HTR-8/SVneo (cell line): ENCODE measurements at regions not wholly inside any gene's neighbourhood (a gene's known extent, or its start where the extent isn't known, plus 50 kb on each side); places are given as distances from the start of the nearest gene placed in this dataset.
A peak's percentile ranks its signal among the peaks of the same experiment; 100 is the strongest.

Experiments
- DNase-seq: peaks from one replicate; pipeline ENCODE4 v3.0.0; 2011; ENCODE audit warnings: low spot score, mixed read lengths; ENCODE audit not compliant: insufficient read length
- FAIRE-seq: peaks from 2 replicates; lab custom pipeline; 2011; peaks lifted over from hg19 to GRCh38; lab: Jason Lieb, UNC

DNA sequence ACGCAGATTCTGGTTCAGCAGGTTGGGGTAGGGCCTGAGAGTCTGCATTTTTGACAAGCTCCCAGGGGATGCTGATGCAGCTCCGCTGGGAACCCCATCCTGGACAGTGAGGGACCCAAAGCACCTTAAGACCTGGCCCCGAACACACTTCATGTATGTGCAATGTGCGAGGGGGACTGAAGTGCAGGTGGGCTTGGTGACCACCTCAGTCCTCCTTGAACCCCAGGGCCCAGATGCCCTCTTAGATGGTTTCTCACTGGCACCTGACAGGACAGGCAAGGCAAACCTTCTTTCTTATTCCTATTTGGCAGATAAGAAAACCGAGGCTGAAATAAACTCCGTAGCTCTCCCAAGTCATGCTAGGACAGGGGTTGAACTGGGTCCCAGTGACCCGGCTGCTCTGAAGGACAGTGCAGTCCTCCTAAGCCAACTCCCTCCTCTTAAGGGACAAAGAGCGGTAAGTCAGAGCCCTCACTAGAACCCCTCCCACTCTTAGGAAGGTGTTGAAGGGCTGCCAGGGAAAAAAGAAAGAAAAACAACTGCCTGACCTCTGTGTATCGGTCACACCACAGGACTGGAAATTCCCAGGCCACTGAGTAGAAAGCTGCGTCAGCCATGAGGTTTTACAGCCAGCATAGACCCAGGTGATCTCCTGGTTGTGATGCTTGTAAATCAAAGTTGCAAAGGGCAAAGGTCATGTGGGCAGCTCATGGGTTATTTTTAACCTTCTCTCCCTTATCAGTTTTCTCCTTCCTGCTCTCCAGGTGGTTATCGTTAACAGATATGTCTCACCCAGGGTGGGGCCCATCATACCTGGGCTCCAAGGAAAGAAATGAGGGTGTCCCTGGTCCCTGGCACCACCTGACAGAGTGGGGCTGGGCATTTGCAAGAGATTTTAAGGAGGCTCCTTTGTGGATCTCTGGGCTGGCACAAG lies 90.9 kb upstream of the SMNDC1 start:
- FAIRE-seq (no peak), DNase-seq (peak; percentile 54)

DNA sequence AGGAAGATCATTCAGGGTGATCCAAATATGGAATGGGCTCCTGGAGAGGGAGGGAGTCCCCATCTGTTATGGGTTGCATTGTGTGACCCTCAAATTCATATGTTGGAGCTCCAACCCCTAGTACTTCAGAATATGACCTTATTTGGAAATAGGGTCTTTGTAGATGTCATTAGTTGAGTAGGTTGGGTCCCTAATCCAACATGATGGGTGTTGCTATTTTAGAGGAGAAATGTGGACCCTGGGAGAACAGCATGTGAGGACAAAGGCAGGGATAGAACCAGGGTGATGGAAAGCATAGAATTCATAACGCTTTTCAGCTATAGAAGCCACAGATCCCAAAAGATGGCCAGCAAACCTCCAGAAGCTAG lies 91.5 kb upstream of the SMNDC1 start:
- no peak for DNase-seq
- FAIRE-seq: no peak

DNA sequence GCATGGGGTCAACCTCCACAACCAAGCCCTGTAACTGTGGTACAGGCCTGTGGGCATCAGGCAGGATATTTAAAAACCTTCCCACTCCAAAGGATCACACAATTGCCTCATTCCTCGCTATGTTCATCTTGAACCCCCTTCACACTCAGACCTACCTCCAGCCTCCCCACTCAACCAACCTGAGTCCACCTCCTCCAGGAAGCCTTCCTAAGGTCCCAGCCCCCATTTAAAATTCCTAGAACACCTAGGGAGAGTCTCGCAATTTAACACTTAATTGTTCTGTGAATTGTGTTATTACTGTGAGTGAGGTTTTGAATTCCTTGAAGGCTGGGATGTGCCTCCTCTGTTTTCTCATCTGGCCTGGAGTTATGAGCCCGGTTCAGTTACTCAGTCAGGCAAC lies 93.1 kb upstream of the SMNDC1 start:
- FAIRE-seq: no peak
- DNase-seq: no peak

DNA sequence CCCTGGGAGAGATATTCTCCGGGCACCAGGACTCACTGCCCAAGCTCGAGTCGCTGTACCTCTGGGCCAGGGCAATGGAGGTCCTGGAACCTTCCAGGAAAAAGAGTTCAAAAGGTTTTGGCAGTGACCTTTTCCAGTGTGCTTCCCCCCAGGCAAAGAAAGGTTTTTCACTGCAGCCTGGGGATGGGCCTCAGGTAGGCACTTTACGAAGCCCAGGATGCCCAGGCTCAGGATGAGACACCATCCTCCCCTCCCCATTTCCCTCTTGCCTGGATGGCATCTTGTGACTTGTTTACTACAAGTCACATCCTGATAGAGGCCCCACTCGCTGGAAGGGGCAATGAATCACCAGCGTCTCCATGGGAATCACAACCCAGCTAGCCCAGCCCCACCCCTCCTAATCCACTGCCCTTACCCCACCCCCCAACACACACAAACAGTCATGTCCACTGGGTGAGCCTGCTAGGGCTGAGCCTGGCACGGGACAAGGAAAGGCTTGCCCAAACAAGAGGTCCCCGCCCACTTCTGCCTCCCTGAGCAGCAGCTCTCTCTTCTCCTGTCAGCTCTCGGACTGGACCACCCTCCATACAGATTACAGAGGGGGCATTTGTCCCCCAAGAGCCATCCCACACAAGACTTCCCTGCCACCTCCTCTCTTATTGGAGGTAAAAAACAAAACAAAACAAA lies 93.8 kb upstream of the SMNDC1 start:
- FAIRE-seq (no peak), DNase-seq (peak; percentile 81)

DNA sequence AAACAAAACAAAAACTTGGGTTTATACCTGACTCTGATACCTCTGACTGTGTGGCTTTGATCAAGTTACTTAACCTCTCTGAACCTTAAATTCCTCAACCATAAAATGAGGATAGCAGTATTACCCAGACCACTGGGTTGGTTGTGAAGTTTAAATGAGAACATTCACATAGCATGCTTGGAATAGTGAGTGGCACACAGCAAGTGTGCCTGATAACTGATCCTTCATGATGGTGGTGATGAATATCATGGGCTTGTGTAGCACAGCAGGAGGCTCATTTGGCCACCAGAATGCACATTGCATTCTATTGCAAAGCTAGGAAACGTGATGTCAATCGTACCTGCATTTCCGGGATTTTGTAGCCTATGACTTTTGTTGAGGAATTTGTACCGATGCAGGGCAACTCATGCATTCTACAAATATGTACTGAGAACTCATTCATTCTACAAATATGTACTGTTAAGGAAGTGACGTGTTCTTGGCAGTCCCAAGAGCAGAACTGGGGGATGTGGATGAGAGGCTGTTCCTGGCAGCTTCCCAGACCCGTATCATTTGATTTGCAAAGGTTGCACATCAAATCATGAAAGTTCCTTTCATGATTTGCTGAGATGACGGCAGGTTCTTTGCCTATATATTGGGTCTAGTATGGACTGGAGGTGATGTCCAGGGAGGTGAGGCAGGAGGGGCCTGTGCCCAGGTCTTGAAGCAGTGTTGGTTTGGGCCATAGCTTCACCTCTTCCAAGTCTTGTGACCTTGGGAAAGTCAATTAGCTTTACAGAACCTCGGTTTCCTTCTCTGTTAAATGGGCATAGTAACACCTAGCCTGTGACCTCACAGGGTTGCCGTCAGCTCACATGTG lies 94.6 kb upstream of the SMNDC1 start:
- DNase-seq: peak; percentile 67
- FAIRE-seq: peak; percentile 69

DNA sequence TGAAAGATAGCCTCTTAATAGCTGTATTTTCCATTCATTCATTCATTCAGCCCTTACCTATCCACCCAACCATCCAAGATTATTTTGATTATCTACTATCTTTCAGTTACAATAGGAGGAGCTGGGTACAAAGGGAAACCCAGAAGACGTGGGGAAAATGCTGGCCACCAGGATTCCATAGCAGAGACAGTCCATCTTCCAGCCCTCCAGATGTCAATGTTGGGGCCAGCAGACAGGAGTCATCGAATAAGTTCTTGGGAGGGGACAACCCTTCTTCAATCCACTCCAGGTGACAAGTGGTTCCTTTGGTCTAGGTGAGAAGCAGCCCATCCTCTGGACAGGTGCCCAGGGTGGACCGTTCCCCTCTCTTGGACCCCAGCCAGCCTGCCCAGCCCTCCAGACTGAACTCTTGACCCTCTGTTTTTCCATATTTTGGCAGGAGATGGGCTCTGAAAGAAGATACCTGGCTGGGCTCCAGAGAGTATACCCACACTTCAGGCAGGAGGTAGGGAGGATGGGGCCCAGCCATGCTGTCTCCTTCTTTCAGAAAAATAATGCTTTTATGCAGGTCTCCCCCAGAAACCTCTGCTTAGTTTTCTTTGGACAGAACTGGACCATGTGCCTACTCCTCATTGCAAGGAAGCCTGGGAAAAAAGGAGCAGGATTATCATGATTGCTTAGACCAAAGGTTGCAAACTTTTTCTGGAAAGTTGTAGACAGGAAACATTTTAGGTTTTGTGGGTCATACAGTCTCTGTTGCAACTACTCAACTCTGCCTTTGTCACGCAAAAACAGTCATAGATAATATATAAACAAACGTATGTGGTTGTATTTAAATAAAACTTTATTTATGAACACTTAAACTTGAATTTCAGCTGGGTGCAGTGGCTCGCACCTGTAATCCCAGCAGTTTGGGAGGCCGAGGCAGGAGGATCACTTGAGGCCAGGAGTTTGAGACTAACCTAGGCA lies 95.5 kb upstream of the SMNDC1 start:
- no peak for FAIRE-seq
- no peak for DNase-seq

DNA sequence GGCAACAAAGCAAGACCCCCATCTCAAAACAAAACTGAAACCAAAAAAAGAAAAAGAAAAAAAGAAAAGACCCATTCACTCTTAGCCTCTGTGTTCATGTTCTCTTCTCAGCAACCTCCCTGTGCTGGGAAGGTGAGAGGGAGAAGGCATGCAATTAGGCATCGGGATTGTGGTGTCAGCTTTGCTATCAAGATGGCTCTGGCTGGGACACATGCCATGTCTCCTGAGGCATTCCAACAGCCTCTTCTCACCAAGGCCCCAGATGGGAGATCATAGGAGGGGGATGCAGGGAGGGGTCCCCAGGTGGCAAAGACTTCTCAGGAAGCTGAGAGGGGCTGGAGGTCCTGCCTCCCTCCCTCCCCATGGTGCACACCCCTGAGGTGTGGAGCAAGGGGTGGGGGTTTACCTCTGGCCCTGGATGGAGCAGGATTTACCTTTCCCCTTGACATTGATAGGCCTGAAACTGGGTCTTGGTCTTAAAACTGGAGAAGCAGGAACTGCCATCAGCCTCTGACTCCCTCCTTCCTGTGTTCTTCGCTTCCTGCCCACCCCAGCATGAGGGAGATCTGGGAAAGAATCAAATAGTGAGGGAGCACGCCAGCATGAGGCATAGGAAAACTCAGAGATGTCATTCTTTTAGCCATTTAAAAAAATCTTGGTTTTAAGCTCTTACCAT lies 96.2 kb upstream of the DUSP5 start:
- FAIRE-seq: no peak
- DNase-seq: no peak

DNA sequence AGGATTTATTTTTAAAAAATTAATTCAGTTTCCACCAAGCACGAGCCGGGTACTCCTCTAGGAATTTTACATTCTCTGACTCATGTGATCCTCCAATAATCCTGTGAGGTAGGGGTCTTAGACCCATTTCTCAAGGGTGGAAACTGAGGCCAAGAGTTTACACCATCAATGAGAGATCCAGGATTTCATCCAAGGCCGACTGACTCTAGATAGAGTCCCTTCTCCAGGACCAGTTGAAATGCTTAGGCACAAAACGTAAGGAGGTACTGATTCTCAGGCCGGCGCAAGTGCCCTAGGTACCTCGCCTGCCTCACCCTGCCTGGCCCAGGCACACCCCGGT lies 95.7 kb upstream of the DUSP5 start:
- DNase-seq (no peak), FAIRE-seq (no peak)

DNA sequence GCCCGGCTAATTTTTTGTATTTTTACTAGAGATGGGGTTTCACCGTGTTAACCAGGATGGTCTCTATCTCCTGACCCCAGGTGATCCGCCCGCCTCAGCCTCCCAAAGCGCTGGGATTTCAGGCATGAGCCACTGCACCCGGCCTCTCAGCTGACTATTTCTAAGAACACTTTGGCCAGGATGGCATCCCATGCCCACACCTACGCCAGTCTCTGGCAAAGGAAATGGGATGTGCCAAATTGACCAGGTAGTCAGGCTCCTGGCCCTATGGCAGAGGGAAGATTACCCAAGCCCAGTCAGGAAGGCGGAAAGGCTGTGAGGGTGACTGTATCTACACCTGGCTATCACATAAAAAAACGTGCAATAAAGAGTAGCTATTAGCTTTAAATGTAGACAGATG lies 94.1 kb upstream of the DUSP5 start:
- FAIRE-seq: no peak
- DNase-seq: no peak

DNA sequence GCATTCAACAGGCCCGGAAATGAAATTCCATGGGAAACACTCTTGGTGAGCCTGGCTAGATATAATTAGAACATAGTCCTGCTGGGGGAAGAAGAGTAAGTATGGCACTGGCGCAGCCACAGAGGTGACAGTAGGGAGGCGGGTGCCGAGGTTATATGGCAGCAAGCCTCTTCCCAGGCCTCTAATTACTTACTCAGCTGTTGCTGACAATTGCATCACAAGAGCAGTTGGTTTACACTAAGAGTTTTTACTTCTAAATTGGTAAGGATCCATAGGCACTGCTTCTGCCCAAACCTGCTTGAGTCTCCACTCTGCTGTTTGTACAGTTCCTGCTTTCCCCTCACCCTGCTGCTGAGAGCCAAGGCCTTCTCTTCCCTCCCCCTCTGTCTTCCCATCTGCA lies 93.3 kb upstream of the DUSP5 start:
- DNase-seq (no peak), FAIRE-seq (no peak)

DNA sequence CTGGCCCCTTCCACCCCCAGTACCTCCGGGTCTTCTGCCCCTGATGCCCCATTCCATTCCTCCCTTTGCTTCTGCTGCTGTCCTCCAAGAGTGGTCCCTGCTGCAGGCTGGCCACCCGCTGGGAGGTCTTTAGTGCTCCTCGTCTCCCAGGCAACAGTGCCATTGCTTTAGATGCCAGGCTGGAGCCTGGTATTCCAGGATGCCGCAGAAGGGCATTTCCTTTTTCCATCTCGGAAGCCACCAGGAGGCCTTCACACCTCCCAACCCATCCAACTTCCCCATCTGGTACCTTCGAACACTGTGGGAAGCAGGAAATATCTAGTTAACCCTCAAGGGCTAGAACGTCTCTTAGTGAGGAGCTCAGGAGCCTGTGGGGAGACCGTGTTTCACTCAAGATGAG lies 92.9 kb upstream of the DUSP5 start:
- FAIRE-seq (no peak), DNase-seq (no peak)

DNA sequence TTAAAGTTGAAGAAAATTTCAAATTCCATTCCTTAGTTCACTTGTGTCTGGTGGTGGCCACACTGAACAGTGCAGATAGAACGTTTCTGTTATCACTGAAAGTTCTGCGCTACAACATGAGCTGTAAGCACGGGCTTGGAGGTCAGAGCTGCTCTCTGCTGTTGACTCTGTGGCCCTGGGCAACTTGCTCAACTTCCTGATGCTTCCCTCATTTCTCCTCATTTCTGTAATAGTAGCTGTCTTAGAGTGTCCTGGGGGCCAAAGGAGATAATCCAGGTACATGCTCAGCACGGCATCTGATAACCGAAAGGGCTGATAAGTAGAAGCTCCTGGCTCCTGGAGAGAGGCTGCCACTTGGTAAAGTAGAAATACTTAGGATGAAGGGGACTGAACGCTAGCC lies 92.3 kb upstream of the DUSP5 start:
- no peak for DNase-seq
- no peak for FAIRE-seq

DNA sequence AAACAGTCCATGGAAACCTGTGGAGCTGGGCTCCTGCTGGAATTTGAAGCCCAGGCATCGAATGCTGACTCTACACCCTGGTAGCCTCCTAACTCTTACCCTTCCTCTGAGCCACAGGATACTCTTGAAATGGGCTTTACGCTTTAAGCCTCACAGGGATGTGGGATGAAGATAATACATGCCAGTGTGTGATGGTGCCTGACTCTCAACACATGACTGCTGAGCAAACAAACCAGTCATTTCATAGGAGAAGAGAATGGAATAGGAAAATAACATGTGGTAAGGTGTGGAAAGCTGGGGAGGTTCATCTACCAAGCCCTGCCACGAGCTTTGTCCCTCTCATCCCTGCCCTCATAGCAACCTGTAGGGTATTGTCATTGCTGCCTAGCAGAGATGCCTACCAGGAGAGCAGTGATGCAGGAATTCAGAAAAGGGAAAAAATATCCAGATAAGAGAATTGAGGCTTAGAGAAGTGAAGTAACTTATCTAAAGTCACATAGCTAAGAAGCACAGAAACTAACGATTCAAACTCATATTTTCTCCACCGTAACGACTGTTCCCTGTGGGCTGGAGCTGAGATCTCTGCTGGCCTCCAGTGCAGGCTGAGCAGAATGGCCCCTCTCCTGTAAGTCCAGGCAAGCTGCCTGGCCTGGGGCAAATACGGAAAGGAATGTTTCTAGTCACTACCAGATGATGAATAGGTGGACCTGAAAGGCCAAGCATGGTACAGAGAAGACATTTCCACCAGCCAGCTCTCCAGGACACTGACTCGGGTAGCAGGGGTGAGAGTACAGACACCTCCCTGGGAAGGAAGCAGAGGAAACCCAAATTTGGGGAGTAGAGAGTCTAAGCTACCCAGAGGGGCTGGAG lies 90.2 kb upstream of the DUSP5 start:
- DNase-seq (no peak), FAIRE-seq (no peak)

DNA sequence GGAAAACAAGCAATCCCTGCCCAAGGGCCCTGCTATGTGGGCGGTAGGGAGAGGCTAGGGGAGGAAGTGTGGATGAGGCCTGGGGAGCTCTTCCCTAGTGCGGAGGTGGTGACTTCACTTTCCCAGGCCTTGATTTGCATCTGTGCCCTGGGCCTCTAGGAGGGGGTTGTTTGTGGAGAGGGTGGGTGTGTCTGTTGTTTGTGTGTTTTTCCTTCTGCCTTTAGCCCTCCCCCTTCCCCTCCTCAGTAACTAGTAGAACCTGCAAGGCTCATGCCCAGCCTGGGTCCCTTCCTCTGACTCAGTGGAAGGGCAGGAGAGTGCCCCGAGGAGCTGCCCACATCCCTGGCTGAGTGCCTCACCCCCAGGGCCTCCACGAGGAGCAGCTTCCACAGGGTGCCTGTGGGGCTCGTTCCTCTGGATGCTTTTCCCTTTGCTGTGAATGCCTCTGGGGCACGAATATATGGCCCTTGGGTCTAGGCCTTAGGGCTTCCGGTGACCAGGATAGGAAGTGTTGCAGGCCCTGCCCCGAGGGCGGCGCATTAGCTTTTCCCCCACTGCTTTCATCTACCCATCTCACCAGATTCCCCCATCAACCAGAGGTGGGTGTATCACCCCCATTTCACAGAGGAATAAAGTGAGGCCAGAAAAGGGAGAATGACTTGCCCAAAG lies 89.4 kb upstream of the DUSP5 start:
- DNase-seq (no peak), FAIRE-seq (no peak)

DNA sequence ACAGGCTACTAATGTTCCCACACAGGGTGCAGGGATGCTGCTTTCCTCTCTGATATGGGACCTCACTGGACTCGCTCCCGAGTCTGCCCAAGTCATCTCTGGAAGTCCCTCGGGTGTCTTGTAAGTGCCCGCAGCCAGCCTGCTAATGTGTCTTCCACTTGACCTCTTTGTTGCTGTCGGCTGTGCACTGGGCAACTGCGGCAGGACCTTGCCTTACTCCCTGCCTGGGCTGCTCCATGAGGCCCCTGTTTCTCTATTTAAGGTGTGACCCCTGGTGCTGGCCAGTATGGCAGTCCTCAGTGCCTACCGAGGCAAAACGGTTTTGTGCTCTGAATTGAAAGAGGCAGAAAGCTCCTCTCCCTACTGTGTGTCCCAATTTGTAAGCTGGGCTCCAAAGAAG lies 88.8 kb upstream of the DUSP5 start:
- no peak for DNase-seq
- no peak for FAIRE-seq

DNA sequence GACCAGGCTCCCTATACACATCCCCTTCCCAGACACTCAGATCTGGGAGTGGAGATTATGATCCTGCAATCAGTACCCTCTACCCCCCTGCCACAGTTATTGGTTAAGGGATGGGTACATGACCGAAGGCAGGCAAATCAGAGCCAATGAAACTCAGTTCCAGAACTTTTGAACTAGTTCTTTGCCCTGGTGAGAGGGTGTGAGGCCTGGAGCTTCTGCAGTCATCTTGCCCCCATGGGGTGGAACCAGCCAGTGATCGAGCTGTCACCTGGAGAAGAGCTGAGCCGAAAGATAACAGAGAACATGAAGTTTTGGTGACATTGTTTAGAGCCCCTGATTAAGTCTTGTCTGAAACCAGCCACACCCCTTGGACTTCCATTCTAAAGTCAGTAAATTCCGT lies 88.2 kb upstream of the DUSP5 start:
- DNase-seq (no peak), FAIRE-seq (no peak)

DNA sequence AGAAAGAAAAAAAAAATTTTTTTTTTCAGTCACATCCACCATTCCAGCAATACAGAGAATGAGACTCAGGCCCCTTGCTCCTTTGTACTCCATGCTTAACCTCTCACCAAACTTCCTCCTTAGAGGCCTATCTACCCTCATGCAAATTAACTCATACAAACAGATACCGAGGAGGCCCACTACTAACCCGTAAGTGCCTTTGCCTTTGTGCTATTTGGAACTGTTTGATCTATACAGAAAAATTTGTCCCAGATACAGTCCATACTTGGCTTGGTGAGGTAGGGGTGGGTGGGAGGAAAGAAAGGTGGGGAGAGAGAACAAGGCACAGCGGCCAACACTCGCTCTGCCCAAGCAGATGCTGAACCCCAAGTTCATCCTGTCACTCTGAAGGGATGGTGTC lies 87.8 kb upstream of the DUSP5 start:
- DNase-seq (no peak), FAIRE-seq (no peak)
